ENCODE measurements at regions not wholly inside any gene's neighbourhood (a gene's known extent, or its start where the extent isn't known, plus 50 kb on each side); places are given as distances from the start of the nearest gene placed in this dataset.

DNA sequence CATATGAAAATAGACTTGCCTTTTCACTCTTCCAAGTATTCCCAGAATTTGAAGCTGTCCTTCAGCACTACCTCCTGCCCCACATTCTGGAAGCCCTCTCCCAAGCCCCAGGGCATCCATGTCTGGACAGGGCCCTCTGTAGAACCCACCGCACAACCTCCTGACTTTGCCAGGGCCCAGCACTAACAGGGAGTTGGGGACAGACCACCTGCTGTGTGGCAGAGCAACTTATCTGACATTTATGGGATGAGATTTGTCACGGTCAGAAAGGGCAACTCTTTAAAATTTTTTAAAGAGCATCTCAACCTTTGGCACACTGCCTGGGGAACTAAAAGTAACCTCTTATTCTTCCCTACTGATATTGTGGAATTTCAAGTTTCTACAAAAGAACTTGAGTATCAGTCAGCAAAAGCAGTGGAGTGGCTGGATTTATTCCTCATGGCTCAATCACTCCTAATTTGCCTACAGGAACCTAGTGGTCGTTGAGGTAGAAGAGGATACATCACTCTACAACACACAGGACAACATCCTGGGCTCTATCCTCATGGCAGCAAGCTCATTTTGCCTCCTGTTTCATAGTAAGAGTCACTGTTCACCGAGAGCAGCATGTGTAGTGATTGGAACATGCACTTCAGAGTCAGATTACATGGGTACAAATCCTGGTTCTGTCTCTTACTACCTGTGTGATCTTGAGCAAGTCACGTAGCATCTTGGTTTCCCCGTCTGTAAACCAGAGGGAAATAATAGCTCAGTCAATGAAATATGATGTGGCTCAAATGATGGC is 285.3 kb downstream of the ENC1 start:
- TF ChIP-seq CTCF (IDR thresholded peaks at IDR 0.05), result no peak
- H3K4me1 ChIP-seq (ENCODE audit: control insufficient read depth in 1 of 2, low read depth in 2 of 2), result no peaks in the 10 kb centered on the region

GRCh38 chr5:74352256-74352655 is 288.3 kb downstream of the ENC1 start:
- TF ChIP-seq CTCF (IDR thresholded peaks at IDR 0.05), result no peak
- DNase-seq (ENCODE audit: low spot score) (no peak), ATAC-seq (ENCODE audit: insufficient number of reproducible peaks, low FRiP score, low read depth) (no peak)
- Histone ChIP-seq H3K27ac (no peak overlapping the region), H3K9me3 (no peaks in the 10 kb centered on the region), H3K36me3 (no peaks in the 10 kb centered on the region), H3K4me1 (ENCODE audit: control insufficient read depth in 1 of 2, low read depth in 2 of 2) (no peaks in the 10 kb centered on the region), H3K4me3 (no peak overlapping the region), H3K27me3 (replicated peaks; ENCODE audit: insufficient read depth) (no peaks in the 10 kb centered on the region)

More for the DNA sequence above, 285.3 kb downstream of the ENC1 start:
- H3K27me3 ChIP-seq (replicated peaks; ENCODE audit: insufficient read depth), result no peaks in the 10 kb centered on the region
- no peaks in the 10 kb centered on the region for H3K9me3 ChIP-seq
- H3K4me3 ChIP-seq, result no peak overlapping the region
- ATAC-seq (ENCODE audit: insufficient number of reproducible peaks, low FRiP score, low read depth) (no peak), DNase-seq (ENCODE audit: low spot score) (no peak)
- no peak overlapping the region for H3K27ac ChIP-seq
- H3K36me3 ChIP-seq, result no peaks in the 10 kb centered on the region

DNA sequence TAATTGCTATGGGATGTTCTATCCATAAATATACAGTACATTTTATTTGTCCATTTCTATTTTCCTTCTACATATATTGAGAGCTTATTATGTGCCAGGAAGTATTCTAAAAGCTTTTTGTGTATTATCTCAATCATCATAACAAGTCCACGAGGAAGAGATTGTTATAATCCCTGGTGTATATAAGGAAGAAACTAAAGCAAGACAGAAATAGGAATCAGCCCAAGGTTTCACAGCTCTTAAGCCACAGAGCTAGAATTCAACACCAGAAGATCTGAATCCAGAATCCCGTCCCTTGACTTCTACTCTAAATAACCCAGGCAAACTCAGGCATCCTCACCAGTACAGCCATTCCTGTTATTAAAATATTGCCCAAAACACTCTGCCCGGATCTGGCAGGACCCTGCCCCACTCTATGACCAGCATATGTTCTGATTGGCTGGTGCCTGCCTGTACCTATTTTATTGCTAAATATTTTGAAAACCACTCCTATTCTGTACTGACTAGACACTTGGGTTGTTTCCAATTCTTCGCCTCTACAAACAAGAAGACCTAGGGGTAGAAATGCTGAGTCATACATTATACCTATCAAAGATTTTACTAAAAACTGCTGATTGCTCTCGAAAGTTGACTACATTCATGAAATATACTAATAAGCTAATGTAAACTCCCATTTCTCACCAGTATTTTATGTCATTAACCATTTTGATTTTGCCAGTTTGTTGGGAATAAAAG is 297.4 kb downstream of the ENC1 start:
- H3K36me3 ChIP-seq, result no peaks in the 10 kb centered on the region
- no peak for TF ChIP-seq CTCF (IDR thresholded peaks at IDR 0.05)
- no peaks in the 10 kb centered on the region for H3K9me3 ChIP-seq
- no peak overlapping the region for H3K27ac ChIP-seq
- ATAC-seq (ENCODE audit: insufficient number of reproducible peaks, low FRiP score, low read depth) (no peak), DNase-seq (ENCODE audit: low spot score) (no peak)
- no peak overlapping the region for H3K4me3 ChIP-seq
- no peaks in the 10 kb centered on the region for H3K4me1 ChIP-seq (ENCODE audit: control insufficient read depth in 1 of 2, low read depth in 2 of 2)
- no peaks in the 10 kb centered on the region for H3K27me3 ChIP-seq (replicated peaks; ENCODE audit: insufficient read depth)

DNA sequence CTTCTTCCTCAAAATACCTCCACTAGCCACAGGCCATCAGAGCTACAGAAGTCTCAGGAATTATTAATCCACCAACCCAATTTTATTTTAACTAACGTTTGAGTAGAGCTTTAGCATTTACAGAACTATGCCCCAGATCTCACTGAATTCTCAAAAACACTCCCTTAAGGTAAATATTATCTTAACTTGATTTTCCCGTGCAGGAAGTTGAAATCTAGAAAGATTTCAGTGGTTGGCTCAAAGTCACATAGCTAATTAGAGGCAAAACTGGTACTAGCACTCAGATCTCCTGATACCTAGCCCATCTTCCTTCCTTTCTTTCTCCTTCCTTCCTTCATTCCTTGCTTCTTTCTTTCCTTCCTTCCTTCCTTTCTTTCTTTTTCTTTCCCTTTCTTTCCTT is 298.3 kb downstream of the ENC1 start:
- Histone ChIP-seq H3K9me3 (no peaks in the 10 kb centered on the region), H3K36me3 (no peaks in the 10 kb centered on the region), H3K27ac (no peak overlapping the region), H3K4me1 (ENCODE audit: control insufficient read depth in 1 of 2, low read depth in 2 of 2) (no peaks in the 10 kb centered on the region), H3K27me3 (replicated peaks; ENCODE audit: insufficient read depth) (no peaks in the 10 kb centered on the region), H3K4me3 (no peak overlapping the region)
- DNase-seq (ENCODE audit: low spot score), result no peak
- no peak for TF ChIP-seq CTCF (IDR thresholded peaks at IDR 0.05)
- no peak for ATAC-seq (ENCODE audit: insufficient number of reproducible peaks, low FRiP score, low read depth)

GRCh38 chr5:74341221-74341620 is 299.3 kb downstream of the ENC1 start:
- TF ChIP-seq CTCF (IDR thresholded peaks at IDR 0.05), result no peak
- DNase-seq (ENCODE audit: low spot score), result no peak
- Histone ChIP-seq H3K36me3 (no peaks in the 10 kb centered on the region), H3K27me3 (replicated peaks; ENCODE audit: insufficient read depth) (no peaks in the 10 kb centered on the region), H3K4me3 (no peak overlapping the region), H3K27ac (no peak overlapping the region), H3K4me1 (ENCODE audit: control insufficient read depth in 1 of 2, low read depth in 2 of 2) (no peaks in the 10 kb centered on the region), H3K9me3 (no peaks in the 10 kb centered on the region)
- no peak for ATAC-seq (ENCODE audit: insufficient number of reproducible peaks, low FRiP score, low read depth)

Data from thoracic aorta (tissue), 2 donors.